GM19324 (cell line): ENCODE measurements at regions not wholly inside any gene's neighbourhood (a gene's known extent, or its start where the extent isn't known, plus 50 kb on each side); places are given as distances from the start of the nearest gene placed in this dataset.
"Not testable (repeated sequence)": the region's sequence is repeated elsewhere in the genome, so short reads cannot be mapped to it uniquely, and the experiment has no call there.

Source experiments
- ATAC-seq: cut with Tn5 transposase; IDR thresholded peaks from one replicate; pipeline ENCODE4 v1.9.1; 2021; ENCODE audit warnings: mild to moderate bottlenecking, moderate library complexity; ENCODE audit not compliant: unreplicated experiment, low FRiP score

GRCh38 chr3:160094562-160094961 lies 105.9 kb downstream of the IL12A start:
- no peak for ATAC-seq

GRCh38 chr3:160097478-160097877 lies 108.8 kb downstream of the IL12A start:
- no peak for ATAC-seq

- ATAC-seq: no peak
Observed at GRCh38 chr3:160098261-160098908, 109.8 kb downstream of the IL12A start.

- no peak for ATAC-seq
Observed at GRCh38 chr3:160098926-160099626, 110.4 kb downstream of the IL12A start.

GRCh38 chr3:160099834-160100233 lies 111.2 kb downstream of the IL12A start:
- peak; percentile 55 for ATAC-seq

- no peak for ATAC-seq
Observed at GRCh38 chr3:160100610-160101009, 112.0 kb downstream of the IL12A start.

GRCh38 chr3:160102001-160102400 lies 113.4 kb downstream of the IL12A start:
- ATAC-seq: not testable (repeated sequence)

- no peak for ATAC-seq
Observed at GRCh38 chr3:160103397-160103796, 114.8 kb downstream of the IL12A start.

GRCh38 chr3:160105907-160106584 lies 117.4 kb downstream of the IL12A start:
- no peak for ATAC-seq

GRCh38 chr3:160106905-160107861 lies 118.0 kb upstream of the C3orf80 start:
- no peak for ATAC-seq

GRCh38 chr3:160108362-160108761 lies 116.9 kb upstream of the C3orf80 start:
- ATAC-seq: no peak

GRCh38 chr3:160112481-160112880 lies 112.7 kb upstream of the C3orf80 start:
- no peak for ATAC-seq

- ATAC-seq: no peak
Observed at GRCh38 chr3:160112996-160113395, 112.2 kb upstream of the C3orf80 start.

GRCh38 chr3:160114355-160114995 lies 110.7 kb upstream of the C3orf80 start:
- no peak for ATAC-seq

- no peak for ATAC-seq
Observed at GRCh38 chr3:160115387-160115786, 109.8 kb upstream of the C3orf80 start.

GRCh38 chr3:160124224-160124623 lies 101.0 kb upstream of the C3orf80 start:
- no peak for ATAC-seq

- ATAC-seq: no peak
Observed at GRCh38 chr3:160125258-160125657, 100.0 kb upstream of the C3orf80 start.

- ATAC-seq: no peak
Observed at GRCh38 chr3:160126051-160126450, 99.2 kb upstream of the C3orf80 start.

GRCh38 chr3:160126761-160127160 lies 98.5 kb upstream of the C3orf80 start:
- ATAC-seq: no peak

- no peak for ATAC-seq
Observed at GRCh38 chr3:160127308-160127707, 97.9 kb upstream of the C3orf80 start.
